Adrenal gland (tissue), 9 donors: ENCODE measurements at regions not wholly inside any gene's neighbourhood (a gene's known extent, or its start where the extent isn't known, plus 50 kb on each side); places are given as distances from the start of the nearest gene placed in this dataset.

ENCODE experiments used
- DNase-seq, 7 donors: peaks; one replicate each; pipeline ENCODE4 v3.0.0-alpha.2; 2019 to 2020
- H3K27ac ChIP-seq, 5 donors: fragments of 200-600 bp; sonication (generic) in 4 of 5; 1 replicate in 3 of 5; 2 replicates in 2 of 5; pipeline versions ENCODE4 v1.5.1 to v1.8.0; 2016 to 2020; ENCODE audit warnings: mild to moderate bottlenecking in 1 of 5
- H3K27me3 ChIP-seq: fragments of 200-600 bp; 2 replicates; pipeline ENCODE4 v1.8.0; 2021
- H3K36me3 ChIP-seq, 2 donors: fragments of 200-600 bp; replicated peaks in 1 of 2; 1 replicate in 1 of 2; 2 replicates in 1 of 2; pipeline versions ENCODE4 v1.5.1 to v1.8.0; 2018 to 2022
- H3K4me1 ChIP-seq, 2 donors: fragments of 200-600 bp; replicated peaks in 1 of 2; 1 replicate in 1 of 2; 2 replicates in 1 of 2; pipeline versions ENCODE4 v1.5.1 to v1.8.0; 2018 to 2021
- H3K4me3 ChIP-seq, 4 donors: fragments of 200-600 bp; sonication (generic) in 3 of 4; one replicate each; pipeline ENCODE4 v1.5.1; 2016 to 2018
- H3K9me3 ChIP-seq, 3 donors: fragments of 200-600 bp; sonication (generic) in 1 of 3; replicated peaks in 1 of 3; 1 replicate in 2 of 3; 2 replicates in 1 of 3; pipeline versions ENCODE4 v1.5.1 to v1.8.0; 2016 to 2021
- CTCF ChIP-seq, 6 experiments: fragments of 450-650 bp in 4 of 6; fragments of 200-600 bp in 2 of 6; sonication (generic) in 1 of 6; IDR thresholded peaks; 1 replicate in 5 of 6; 2 replicates in 1 of 6; pipeline versions ENCODE4 v1.5.1 to v1.8.0; 2016 to 2021; ENCODE audit warnings: antibody characterized with exemption in 6 of 6, mild to moderate bottlenecking in 2 of 6, moderate library complexity in 1 of 6
- POLR2A ChIP-seq, 2 donors: fragments of 450-650 bp; IDR thresholded peaks; one replicate each; pipeline ENCODE4 v1.6.1; 2017; ENCODE audit warnings: antibody characterized with exemption in 2 of 2, mild to moderate bottlenecking in 2 of 2, moderate library complexity in 1 of 2
- WGBS, 4 donors: extraction: QIAGEN DNeasy Blood & Tissue Kit in 2 of 4; methylation state at CpG; one replicate each; pipeline versions ENCODE4 v1.1.5 to v1.1.7; 2013 to 2017; 5-methylcytosine and 5-hydroxymethylcytosine counted together
- intact Hi-C, 2 donors: fragments of 100-400 bp; cut with DNase I; formaldehyde crosslinking; loops; one replicate each; pipeline versions ENCODE4 v1.14.1 to v1.15.0; 2022 to 2023
- donor health status: healthy with polysubstance abuse.
- donor health status: Bipolar disorder and iron deficiency.
- donor health status: DM: yes; HTN: yes; CAD: no.
- donor health status: DM: no; HTN: no; CAD: no.
- donor health status: DM: no; HTN: no; CAD: no.

- Histone ChIP-seq H3K27ac (no peak overlapping the region), H3K4me3 (no peak overlapping the region), H3K4me1 (no peaks in the 10 kb centered on the region), H3K36me3 (no peaks in the 10 kb centered on the region), H3K9me3 (no peaks in the 10 kb centered on the region), H3K27me3 (no peaks in the 10 kb centered on the region)
- WGBS, 4 donors, result 64 to 71% (median 68%) methylated on average over 6 of the region's 6 CpGs
- DNase-seq, result peak in 1 of 7 donors; percentile 6
- intact Hi-C loops, result no loop called here
- TF ChIP-seq POLR2A (IDR thresholded peaks at IDR 0.05), result no peak
- TF ChIP-seq CTCF (IDR thresholded peaks at IDR 0.05), result no peak
These were observed 247.4 kb upstream of the RAB6C start for GRCh38 chr2:129731907-129732629.

GRCh38 chr2:129732630-129733026 lies 246.8 kb upstream of the RAB6C start:
- H3K27me3 ChIP-seq, result no peaks in the 10 kb centered on the region
- TF ChIP-seq CTCF (IDR thresholded peaks at IDR 0.05) (no peak), POLR2A (IDR thresholded peaks at IDR 0.05) (no peak)
- no peaks in the 10 kb centered on the region for H3K4me1 ChIP-seq
- DNase-seq, result peak in 1 of 7 donors; percentile 14
- no peak overlapping the region for H3K4me3 ChIP-seq
- H3K36me3 ChIP-seq, result no peaks in the 10 kb centered on the region
- intact Hi-C loops, result no loop called here
- 68 to 80% (median 76%) methylated on average over 7 of the region's 7 CpGs for WGBS, 4 donors
- H3K9me3 ChIP-seq, result no peaks in the 10 kb centered on the region
- H3K27ac ChIP-seq, result no peak overlapping the region

GRCh38 chr2:129733041-129733440 lies 246.4 kb upstream of the RAB6C start:
- H3K27me3 ChIP-seq, result no peaks in the 10 kb centered on the region
- no peaks in the 10 kb centered on the region for H3K4me1 ChIP-seq
- intact Hi-C loops, result no loop called here
- 60 to 68% (median 66%) methylated on average over 3 of the region's 3 CpGs for WGBS, 4 donors
- no peak overlapping the region for H3K27ac ChIP-seq
- TF ChIP-seq CTCF (IDR thresholded peaks at IDR 0.05) (no peak), POLR2A (IDR thresholded peaks at IDR 0.05) (no peak)
- no peaks in the 10 kb centered on the region for H3K36me3 ChIP-seq
- H3K4me3 ChIP-seq, result no peak overlapping the region
- no peaks in the 10 kb centered on the region for H3K9me3 ChIP-seq
- no peak for DNase-seq

- Histone ChIP-seq H3K4me1 (no peaks in the 10 kb centered on the region), H3K9me3 (no peaks in the 10 kb centered on the region), H3K27ac (no peak overlapping the region), H3K36me3 (no peaks in the 10 kb centered on the region), H3K27me3 (no peaks in the 10 kb centered on the region), H3K4me3 (no peak overlapping the region)
- intact Hi-C loops, result no loop called here
- TF ChIP-seq POLR2A (IDR thresholded peaks at IDR 0.05), result no peak
- no peak for TF ChIP-seq CTCF (IDR thresholded peaks at IDR 0.05)
- DNase-seq, result no peak
- 61 to 70% (median 62%) methylated on average over 2 of the region's 2 CpGs for WGBS, 4 donors
These were observed 245.9 kb upstream of the RAB6C start for GRCh38 chr2:129733579-129733978.
